Stimulated activated CD8-positive, alpha-beta memory T cell treated with anti-CD3 and anti-CD28 coated beads, Interleukin-15, amount 100 ng/mL, for 1 hour (primary cell): ENCODE measurements at regions not wholly inside any gene's neighbourhood (a gene's known extent, or its start where the extent isn't known, plus 50 kb on each side); places are given as distances from the start of the nearest gene placed in this dataset.
"Not testable (repeated sequence)": the region's sequence is repeated elsewhere in the genome, so short reads cannot be mapped to it uniquely, and the experiment has no call there.

ENCODE experiments used
- DNase-seq: peaks from one replicate; pipeline ENCODE4 v3.0.0-alpha.2; 2020; ENCODE audit warnings: low read depth

DNA sequence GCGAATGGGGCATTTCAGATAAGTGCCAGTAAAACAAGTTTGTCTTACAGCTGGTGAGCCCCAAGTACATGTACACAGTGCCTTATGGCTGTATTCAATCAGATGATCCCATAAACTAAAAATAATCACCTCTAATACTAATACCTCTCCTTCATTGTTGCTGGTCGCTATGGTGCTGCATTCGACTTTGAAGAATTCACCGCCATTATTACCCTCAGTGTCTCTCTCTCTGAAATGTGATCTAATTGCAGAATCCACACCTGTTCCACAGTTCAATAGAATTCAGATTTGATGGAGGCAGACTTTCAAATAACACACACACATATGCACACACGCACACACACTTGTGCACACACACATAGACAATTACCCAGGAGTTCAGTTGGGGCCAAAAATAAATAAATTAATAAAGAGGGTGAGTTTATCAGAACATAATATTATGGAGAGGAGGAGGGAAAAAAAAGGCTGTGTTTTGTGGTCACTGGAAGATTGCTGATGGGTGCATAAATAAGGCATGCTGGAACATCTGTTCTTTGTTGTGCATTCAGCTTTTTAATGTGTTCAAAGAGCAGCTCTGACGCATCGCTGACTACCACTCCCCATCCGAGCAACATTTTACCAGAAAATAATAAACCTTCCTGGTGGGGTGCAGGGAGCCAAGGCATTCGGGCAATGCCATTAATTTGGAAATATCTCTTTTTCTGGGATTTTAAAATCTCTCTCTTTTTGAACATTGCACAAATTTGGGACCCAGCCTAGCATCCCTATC lies 235.7 kb downstream of the SATB1 start:
- no peak for DNase-seq

DNA sequence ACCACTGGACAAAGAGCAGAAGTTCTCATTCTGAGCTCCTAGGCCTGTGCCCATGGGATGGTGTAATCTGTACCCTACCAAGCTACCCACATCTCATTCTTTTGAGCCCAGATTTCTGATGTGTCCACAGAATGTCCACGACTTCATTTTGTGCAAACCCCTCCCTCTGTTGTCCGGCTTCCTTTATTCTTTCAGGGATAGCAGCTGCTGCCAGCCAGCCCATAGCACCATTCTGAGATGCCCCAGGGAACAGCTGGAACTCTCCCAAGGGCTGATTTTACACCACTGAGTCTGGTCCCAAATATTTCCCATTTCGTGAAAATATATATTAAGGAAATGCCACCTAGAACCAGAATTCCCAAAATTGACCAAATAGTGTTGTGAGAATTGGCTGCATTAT lies 236.6 kb downstream of the SATB1 start:
- DNase-seq, result no peak

DNA sequence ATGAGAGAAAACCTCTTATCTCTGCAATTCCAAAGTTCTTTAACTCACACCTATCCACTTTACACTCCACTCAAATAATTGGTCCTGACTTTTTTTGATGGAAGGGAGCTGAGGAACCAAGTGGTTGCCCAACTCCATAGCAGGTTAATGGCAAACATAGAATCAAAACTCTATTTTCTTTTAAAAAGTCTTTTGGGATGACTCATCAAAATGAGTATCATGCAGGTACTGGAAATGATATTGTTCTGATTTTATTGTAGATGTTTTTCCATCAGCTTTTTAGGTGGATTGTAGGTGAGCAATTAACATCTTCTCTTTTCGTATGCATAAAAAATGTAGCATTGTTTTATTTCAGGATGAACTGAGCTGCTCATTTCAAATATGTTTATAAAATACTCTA lies 239.5 kb downstream of the SATB1 start:
- no peak for DNase-seq

DNA sequence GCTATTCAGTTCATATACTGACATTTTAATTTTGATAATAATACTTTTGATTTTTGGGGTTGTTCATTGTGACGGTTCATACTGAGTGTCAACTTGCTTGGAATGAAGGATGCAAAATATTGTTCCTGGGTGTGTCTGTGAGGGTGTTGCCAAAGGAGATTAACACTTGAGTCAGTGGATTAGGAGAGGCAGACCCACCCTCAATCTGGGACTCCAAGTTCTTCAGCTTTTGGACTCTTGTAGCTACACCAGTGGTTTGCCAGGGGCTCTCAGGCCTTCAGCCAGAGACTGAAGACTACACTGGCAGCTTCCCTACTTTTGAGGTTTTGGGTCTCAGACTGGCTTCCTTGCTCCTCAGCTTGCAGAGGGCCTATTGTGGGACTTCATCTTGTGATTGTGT lies 242.2 kb downstream of the SATB1 start:
- not testable (repeated sequence) for DNase-seq

DNA sequence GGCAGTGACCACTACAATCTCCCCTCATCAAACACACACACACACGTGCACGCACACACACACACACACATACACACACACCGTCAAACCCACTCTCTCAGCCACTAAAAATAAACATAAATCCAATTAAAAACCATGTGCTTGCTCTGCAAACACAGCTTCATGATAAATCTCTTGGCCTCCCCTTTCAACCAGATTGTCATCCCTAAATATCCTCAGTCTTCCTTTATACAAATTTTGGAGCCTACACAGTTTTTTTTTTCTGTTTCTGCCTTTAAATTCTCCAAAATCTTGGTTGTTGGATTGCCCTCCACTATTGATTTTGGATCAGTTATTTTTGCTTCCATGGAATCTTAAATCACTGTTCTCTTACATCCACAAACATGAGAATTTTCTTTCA lies 245.6 kb downstream of the SATB1 start:
- DNase-seq, result no peak

DNA sequence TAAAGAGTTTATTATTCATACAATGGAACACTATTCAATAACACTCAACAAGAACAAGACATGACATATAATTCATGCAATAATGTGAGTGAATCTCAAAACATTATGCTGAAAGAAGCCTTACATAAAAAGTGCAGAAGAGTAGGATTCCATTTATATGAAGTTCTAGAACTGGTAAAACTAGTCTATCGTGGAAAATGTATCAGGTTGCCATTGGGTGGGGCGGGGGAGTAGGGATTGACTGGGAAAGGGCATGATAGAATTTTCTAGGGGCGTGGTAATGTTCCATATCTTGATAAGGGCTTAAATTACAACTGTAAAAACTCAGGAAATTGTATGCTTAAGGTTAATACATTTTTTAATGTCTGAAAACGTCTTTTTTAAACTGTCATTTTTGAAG lies 247.9 kb downstream of the SATB1 start:
- DNase-seq, result no peak

DNA sequence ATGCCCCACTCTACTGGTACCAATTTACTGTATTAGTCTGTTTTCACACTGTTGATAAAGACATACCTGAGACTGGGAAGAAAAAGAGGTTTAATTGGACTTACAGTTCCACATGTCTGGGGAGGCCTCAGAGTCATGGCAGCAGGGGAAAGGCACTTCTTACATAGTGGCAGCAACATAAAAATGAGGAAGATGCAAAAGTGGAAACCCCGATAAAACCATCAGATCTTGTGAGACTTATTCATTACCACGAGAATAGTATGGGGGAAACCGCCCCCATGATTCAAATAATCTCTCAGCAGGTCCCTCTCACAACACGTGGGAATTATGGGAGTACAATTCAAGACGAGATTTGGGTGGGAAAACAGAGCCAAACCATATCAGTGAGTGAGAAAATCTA lies 251.2 kb downstream of the SATB1 start:
- DNase-seq, result not testable (repeated sequence)

DNA sequence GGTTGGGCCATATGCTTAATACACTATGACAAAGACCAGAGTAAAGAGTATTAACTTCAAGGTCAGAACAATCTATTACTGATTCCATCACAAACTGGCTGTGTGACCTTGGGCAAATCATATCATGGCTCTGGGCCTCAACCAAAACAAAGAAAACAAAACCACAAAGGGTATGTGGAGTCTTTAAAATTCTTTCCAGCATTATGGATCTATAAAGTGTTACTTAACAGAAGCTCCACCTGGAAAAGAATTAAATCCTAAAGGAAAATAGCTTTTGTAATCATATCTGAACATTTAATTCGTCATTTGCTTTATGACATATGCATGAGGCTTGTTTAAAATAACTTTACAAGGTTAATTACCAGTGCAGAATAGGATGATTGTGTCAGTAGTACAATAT lies 265.5 kb downstream of the SATB1 start:
- DNase-seq, result no peak

DNA sequence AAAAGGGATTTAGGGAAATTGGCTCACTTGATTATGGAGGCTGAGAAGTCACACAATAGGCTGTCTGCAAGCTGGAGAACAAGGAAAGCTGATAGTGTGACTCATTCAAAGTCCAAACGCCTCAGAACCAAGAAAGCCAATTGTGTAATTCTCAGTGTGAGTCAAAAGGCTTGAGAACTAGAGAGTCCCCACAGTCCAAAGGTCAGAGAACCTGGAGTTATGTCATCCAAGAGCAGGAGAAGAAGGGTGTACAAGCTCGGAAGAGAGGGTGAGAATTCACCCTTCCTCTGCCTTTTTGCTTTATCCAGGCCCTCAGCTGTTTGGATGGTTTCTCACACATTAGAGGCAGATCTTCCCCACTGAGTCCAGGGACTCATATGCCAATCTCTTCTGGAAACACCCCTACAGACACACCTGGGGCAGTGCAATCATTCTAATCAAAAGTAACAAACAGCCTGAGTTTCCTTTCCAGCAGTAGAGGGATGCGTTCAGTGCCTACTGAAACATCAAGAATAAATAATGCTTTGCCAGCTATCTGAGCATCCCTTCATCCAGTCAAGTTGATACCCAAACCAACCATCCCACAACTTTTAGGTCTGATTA lies 271.5 kb downstream of the SATB1 start:
- no peak for DNase-seq

DNA sequence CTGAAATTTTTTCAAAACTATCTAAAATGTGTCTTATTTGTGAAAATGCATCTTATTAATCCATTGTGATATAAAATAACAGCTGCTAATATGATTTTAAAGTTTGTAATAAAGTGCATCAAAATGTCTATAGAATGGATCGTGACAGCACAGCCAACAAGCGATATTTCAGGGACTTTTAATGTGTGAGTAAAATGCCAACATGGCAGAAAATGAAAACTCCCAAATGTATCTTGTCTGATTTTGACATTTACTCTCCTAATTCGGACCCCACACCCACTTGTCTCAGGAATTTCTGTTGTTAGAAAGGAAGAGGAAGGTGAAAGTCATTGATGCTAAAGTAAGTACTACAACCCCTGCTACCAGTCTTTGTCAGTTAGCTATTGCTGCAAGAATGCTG lies 273.9 kb downstream of the SATB1 start:
- no peak for DNase-seq

DNA sequence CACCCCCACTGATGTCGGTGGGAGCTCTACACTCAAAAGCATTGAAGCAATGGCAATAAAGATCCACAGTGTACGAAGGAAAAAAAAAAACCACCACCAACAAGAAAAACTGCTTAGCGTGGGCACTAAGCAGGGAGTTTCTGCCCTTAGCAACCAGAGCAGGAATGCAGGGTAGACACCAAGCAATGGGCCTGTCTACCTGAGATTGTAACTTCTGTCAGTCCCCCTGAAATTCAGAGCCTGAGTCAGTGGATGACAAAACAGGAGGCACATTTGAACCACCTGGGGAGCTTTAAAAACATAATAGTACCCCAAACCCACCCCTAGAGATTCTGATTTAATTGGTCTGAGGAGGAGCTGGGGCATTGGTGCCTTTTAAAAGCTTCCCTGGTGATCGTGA lies 275.2 kb downstream of the SATB1 start:
- no peak for DNase-seq

DNA sequence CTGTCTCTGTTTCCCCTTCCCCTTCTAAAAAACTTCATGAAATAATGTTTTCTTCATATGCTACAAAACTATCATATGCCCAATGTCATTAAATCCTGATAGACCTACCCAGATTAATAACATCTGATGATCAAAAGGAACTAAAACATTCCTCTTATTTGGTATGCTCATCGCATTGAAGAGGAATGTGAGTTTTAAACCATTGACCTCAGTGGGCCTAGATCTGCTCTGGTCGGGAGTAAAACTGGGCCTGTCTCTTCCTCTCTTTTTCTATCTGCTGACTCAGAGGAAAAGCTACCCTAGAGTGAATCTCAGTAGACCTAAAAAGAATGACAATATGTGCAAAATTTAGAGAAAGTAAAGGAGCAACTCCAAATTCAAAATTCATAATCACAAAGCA lies 275.8 kb downstream of the SATB1 start:
- DNase-seq, result no peak

DNA sequence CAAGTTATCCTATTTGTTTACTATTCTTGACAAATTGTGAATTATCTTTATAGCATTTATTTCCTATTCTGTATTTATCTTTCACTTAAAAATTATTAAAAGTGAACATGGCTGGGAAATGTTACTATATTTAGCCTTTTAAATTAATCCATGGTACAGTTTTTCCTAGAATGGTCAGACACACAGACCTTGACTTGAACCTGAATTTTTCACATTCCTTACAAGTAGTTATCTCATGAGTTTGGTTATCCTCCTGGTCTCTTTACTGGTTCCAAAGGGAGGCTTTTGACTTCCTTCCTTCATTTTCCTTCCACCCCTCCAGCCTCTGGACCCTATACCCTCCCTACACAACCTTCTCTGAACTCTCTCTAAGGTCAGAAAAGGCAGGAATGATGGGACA lies 280.6 kb downstream of the SATB1 start:
- DNase-seq, result no peak

DNA sequence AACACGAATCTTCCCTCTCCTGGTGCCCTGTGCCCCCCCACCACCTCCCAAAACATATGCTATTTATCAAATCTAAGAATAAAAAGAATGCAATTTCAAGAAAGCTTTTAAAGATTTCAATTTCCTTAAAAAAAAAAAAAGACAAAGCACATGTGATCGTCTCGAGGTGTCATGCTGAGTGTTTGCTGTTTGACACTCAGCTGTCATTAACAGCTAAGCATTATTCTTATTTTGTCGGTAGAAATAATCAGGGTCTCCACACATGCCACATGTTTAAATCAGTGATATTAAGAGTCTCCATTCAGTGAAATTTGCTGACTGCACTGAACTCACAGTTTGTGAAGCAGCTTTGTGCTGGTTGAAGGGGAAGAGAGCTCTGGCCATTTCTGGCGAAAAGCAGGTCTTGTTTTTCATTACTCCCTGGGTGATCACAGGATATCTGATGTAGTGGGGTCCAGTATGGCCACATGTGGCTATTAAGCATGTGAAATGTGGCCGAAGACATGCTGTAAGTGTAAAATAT lies 281.8 kb downstream of the SATB1 start:
- no peak for DNase-seq

DNA sequence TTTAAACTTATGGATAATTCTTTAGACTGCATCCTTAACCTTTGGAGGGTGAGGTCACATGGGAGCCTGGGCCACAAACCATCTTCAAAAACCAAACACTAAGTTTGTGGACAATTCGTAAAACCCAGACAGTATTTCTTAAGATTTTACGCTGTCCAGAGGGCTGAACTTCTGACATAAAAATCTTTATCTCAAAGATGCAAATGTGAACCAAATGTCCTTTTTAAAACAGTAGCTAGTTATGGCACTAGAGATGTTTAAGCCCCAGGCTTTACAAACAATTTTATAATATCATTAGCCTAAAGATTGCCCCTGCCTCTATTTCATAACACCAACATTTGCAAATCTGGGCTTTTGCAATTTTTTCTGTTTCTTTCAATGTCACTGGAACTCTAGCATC lies 287.2 kb downstream of the SATB1 start:
- DNase-seq, result no peak

DNA sequence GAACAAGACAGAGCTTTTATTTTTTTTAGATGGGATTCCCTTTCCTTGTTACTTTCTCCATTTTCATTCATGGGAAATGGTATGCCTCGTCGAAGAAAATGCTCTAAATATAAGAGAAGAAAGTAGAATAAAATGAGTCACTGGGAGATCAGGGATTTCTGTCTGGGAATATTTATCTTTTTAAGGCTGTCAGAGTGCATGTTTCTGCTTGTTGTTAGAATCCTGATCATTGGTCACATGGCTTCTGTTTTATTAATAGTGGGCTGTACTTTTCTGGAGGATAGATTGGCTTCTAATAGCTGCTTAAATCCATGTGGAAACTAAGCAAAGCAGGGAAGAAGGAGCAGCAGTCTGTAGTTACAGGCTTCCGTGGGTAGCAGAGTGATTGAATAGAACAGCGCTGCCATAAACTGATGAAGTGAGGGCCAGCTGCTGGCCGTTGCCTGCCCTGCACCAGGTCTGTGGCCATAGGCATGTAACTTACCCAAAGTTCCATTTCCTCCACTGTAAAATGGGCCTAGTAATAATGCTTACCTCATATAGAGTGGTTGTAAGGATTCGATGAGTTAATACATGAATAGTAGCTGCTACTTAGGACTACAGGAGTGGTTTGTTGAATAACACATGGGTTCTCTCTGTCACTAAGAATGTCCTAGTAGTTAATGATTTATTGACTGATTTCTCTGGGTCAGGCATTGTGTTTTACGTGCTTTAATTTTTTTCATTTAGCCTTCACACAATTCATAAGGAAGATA lies 289.9 kb downstream of the SATB1 start:
- DNase-seq, result no peak

DNA sequence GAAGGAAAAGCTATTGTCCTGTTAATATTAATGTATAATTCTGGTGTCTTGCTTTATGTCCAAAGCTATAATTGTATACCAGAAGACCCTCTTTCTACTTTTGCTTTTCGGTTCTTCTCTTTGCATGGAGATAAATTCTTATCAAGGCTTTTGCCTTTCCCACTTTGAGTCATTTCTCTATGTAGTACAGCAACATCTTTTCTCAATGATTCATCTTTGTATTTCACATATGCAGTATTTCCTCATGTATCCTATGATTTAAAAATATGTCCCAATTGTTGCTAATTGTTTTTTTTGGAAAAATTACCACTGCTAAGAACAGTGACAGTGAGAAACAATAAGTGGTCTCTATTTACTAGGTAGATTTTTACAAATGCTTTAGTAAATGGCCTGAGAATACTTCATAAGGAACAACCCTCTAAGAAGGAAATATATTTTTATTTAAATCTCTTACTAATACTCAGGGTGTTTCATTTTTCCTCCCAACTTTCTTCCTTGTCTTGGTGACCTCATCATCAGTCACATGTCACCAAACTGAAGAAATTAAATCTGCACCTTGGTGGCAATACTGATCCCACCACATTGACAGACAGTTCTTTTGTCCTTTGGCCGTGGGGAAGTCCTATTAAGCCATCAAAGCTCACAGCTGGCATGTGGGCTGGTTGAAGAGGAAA lies 290.6 kb downstream of the SATB1 start:
- no peak for DNase-seq

DNA sequence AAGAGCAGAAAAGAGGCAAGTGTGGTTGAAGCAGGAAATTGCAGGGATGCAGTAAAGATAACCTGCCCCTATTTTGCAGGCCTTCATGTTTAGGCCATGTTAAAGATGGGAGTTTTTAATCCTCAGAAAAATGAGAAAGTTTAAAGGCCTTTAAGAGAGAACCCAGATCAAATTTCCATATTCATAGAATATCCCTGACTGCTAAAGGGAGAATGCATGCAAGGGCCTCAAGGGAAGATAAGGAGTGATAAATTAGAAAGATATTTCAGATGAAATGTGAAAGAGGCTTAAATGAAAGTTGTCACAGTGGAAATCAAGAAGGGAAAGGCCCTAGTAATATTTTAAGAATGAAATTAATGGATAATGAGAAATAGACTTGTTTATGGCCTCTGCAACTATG lies 292.1 kb downstream of the SATB1 start:
- DNase-seq, result no peak

DNA sequence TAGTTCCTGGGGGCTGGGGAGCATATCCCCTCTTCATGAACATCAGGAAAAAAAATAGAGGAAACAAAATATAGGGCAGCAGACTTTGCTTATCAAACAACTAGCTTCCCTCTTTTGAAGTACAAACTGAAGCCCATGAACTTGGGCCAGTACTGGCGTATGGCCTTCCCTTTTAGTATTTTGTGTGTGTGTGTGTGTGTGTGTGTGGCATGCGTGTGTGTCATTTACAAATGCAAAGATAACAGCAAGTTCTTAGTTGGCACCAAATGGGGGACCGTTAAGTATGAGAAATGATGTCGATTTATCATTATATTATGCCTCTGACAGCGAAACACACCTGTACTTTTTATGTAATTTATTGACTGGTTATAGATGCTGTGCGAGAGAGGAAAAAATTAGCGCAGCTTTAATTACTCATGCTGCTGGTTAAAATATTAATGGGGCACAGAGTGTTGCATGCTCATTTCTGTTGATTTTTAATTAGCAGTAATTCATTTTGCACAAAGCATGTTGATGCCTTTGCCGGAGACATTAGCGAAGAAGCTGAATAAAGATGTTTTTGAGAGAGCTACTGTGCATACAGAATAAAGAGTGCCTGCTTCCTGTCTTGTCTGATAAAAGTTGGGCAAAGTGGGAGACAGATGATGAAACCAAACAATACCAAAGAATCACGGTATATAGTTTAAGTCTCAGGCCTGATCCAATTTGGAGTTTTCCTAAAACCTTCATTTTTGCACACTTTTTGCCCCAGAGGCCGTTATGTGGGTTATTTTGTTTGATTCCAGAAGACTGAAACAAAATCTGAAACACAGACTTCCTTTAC lies 297.1 kb downstream of the SATB1 start:
- no peak for DNase-seq

DNA sequence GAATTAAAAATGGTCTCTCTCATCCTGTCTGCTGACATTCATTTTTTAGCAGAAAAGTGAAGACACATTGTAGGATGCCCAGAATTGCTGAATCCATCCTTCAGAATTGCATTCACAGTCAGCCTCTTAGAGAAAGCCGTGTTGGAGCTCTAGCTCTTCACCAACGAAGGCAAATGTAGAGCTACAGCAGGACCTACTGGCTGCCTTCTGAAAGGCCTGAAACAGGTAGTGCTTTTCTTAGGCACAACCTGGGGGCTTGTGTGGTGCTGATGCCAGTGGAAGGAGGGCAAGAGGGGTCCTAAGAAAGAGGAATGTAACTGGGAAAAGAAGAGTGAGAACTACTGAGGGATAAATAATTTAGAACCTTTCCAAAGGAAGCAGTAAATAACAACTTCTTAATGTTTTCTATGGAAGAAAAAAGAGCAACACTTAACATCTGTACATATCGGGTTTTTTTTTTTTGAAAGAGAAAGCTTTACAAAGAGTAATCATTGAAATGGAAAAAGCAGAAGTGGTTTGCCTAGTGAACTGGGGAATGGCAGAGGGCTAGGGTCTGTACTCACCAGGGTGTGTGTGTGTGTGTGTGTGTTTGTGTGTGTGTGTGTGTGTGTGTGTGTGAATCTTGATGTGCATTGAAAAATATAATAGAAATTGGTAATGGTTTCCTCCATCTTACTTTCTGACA lies 297.8 kb downstream of the SATB1 start:
- no peak for DNase-seq

DNA sequence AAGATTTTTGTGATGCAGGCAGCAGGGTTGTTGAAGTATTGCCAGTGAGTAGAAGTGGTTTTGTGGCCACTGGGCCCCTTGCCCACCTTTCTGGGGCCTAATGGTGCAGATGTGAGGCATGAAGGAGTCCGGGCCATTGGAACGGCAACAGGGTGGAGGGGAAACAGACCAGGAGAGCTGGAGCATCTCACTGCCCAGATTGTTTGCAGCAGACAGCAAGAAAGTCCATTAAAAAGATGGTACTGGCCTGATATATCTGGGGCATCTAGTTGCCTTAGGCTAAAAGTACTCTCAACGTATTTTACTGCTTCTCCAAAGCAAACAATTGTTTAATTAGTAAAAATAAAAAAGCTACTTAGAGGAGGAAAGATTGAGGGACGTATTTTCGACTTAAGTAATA lies 298.4 kb downstream of the SATB1 start:
- DNase-seq, result no peak
